HG03280 (cell line): ENCODE measurements at regions not wholly inside any gene's neighbourhood (a gene's known extent, or its start where the extent isn't known, plus 50 kb on each side); places are given as distances from the start of the nearest gene placed in this dataset.
A peak's percentile ranks its signal among the peaks of the same experiment; 100 is the strongest.

ENCODE experiments used
- ATAC-seq: cut with Tn5 transposase; IDR thresholded peaks from one replicate; pipeline ENCODE4 v1.9.1; 2021; ENCODE audit warnings: mild to moderate bottlenecking, moderate library complexity; ENCODE audit not compliant: unreplicated experiment

DNA sequence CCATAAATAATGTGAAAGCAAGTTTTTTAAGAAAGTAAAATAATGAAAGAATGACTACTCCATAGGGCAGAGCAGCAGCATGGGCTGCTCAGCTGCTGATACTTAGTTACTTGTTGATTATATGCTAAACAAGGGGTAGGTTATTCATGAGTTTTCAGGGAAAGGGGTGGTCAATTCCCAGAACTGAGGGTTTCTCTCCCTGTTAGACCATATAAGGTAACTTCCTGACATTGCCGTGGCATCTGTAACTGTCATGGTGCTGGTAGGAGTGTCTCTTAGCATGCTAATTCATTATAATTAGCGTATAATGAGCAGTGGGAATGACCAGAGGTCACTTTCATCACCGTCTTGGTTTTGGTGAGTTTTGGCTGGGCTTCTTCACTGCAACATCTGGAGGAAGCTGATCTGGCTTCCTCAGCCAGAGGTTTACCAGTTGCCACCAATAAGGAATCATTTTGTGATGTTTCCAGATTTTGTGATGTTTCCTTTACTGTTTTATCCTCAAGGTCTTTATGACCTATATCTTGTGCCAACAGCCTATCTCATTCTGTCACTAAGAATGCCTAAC is 121.8 kb upstream of the CHL1 start:
- no peak for ATAC-seq

DNA sequence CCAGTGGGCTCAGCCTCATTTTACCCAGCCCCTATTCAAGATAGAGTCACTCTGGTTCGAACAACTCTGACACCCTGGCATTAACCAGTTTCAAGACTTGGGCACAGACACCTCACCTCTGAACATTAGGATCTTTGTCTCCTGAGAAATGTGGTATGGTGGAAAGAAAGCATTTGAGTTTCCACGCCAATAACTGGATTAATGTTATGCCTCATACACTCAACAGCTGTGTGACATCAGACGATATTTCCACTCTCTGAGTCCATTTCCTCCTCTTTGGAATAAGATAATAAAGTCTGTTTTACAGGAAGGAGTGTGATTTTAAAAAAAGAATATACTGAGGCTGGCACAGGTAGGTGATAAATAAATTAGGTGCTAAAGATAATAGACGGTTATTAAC is 121.3 kb upstream of the CHL1 start:
- ATAC-seq: no peak

DNA sequence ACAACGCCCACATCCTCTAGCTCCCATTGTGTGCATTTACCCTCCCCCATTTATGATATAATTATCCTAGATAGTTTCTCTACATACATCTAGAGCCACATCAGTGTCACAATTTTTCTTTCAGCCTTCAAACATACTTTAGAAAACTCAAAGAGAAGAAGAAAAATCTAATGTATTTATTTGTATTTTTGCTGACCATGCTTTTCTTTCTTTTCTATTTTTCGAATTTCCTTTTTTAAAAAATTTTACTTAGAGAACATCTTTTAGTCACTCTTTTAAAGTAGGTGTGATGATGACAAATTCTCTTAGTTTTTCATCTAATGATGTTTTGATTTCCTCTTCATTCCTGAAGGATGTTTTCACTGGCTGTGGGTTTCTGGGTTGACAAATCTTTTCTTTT is 117.0 kb upstream of the CHL1 start:
- ATAC-seq: no peak

DNA sequence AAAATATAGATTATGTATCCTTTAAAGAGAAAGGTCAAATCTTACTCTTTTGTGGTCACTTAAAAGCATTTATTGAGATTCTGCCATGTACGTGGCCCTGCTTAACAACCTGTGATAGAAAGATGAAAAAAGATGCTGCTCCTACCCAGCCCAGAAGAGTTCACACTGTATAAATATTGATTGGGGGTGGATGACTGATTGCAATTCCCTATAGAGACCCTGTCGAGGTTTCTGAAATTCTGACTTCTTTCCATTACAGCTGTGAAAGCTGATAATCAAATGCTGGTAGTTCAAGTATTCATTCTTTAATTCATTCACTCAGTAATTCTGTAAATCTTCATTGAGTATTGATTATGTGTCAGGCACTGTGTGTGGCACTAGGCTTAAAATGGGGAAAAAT is 114.1 kb upstream of the CHL1 start:
- ATAC-seq: no peak

DNA sequence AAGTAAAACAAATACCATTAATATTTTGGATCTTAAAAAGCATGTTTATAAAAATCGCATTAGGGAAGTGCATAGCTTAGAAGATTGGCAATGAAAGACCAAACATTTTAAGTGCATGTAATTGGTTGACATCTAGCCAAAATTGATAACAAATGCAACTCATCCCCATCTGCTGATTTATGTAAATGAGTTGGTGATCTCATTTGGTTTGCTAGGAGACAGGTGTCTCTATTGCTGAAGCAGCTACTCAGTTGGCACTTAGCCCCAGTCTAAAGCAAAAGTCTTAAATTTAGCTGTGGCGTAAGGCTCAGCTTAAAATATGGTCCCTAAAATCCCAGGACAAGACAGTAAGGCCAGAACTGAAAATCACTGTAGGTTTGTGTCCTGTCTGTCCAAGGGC is 113.5 kb upstream of the CHL1 start:
- ATAC-seq: no peak

DNA sequence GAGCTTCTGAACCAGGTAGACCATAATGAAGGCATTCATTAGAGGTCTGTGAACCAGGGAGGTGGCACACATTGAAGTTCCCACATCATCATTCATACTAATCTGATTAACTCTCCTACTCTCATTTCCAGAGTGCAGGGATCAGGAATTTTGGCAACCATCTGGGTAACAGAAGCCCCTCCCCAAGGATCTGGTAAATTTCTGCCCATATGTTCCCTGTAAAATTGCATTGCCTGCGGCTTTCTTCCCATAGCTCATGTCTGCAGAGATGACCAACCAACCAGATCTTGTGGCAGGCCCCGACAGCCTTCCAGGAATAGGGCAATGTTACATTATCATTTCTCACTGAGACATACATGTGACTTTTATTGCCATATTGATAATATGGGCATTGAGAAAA is 111.4 kb upstream of the CHL1 start:
- ATAC-seq: no peak

DNA sequence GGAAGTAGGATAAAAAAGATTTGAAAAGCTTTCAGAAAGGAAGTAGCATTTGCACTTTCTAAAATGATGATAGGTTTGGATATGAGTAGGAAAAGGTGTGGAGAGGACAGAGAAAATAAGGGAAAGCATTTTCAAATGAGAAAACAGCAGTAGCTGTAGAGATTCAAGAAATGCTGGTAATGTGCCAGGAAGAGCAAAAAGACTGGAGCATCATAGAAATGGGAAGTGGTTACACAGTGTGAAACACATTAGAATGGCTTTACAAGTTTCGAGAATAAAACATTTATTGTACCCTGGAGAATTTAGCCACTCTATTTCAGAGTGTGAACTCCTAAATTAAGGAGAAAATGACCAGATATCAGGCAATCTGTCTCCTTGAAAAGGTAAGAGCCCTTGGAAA is 108.3 kb upstream of the CHL1 start:
- ATAC-seq: no peak

DNA sequence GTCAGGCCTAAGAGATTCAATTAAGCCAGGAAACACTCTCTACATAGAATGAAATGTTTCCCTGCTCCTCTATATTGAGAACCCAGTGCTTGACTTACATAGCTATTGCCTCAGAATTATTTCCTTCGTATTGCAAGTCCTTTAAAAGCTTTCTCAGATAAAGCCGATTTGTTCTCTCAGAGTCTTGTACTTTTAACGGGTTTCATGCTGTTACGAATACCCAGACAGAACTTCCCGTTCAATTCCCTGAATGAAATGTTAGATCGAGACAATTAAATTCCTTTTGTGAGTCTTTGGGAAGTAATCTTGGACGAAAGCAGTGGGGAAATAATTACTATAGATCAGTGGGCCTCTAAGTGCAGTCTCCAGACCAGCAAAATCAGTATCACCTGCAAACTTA is 102.8 kb upstream of the CHL1 start:
- ATAC-seq: no peak

DNA sequence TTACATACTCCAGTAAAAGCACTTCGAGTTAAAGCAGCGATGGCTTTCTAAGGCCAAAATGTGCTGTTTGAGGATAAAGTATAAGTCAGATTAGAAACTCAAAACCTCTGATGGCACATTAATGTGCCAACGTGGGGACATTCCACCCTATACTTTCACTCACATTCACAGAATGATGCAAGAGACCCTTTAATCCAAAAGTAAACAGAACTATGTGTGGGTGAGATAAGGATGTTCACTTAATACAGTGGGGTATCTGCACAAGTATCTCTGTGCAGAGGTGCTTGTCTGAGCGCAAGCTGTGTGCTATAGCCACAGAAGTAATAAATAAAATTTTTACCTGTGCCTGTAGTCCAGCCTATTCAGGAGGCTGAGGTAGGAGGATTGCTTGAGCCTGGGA is 100.3 kb upstream of the CHL1 start:
- ATAC-seq: no peak

DNA sequence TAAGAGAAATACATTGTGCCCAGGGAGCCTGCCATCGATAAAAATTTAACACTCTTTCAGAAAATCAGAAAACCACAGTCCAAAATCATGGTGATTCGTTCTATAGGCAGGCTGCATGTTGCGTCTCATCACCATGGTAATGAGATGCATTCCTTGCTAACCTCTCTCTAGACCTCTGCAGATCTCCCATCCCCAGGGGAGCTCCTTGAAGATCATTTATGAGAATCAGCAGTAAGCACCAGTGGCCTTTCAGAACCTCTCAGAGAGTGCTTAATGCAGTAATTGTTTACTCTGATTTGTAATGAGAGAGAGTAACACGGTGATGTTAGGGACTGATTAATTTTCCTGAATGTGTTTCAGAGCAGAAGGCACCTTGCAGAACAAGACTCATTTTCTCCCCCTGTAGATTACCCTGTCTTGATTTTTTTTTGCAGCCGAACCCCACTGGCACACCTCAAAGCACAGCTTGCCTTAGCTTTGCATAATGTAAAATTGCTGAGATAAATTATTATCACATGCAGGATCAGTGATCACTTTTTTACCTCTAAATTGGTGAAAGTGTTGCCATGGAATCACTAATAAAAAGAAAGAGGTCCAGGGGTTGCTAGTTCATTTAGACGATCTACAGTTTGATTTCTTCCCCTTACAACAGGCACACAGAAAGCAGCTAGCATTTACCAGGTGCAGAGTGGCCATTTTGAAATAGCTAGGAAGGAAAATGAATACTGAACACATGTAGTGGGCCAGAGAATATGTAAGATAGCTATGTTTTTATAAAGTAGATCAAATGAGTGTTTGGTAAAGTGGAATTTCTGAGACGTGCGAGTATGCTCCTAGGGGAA is 98.9 kb upstream of the CHL1 start:
- no peak for ATAC-seq

DNA sequence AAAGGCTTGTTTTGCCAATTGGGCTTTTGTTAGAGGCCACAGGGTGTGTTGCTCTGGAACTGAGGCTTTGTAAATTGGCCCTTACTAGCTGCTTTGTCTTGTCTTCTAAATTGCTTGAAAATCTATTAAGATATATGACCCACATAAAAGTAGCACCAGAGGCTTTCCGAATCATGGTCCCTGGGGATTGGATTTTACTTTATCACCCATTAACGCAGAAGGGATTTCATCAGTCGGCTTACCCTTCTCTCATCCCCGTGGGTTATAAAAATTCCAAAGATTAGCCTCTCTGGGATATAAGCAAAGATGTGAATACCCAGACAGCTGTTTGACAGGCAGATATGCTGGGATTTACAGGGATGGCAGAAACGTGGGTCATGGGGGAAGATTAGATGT is 98.3 kb upstream of the CHL1 start:
- ATAC-seq: no peak

DNA sequence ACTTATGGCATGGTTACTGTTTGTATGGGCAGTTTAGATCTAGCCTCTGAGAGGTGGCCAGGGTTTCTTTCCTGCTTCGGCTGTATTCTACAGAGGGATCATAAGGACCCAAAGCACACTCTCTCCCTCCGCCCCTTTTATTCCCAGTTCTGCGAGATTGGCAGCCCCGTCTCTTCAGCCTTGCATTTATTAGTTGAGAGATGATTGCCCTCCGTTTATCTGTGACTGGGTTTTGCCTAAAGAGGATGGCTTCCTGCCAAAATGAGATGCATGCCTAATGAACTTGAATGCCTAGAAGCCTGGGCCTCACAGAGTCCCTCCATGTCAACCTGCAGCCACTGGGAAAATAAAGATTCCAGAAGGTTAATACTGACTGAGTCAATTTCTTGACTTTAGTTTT is 97.1 kb upstream of the CHL1 start:
- no peak for ATAC-seq

DNA sequence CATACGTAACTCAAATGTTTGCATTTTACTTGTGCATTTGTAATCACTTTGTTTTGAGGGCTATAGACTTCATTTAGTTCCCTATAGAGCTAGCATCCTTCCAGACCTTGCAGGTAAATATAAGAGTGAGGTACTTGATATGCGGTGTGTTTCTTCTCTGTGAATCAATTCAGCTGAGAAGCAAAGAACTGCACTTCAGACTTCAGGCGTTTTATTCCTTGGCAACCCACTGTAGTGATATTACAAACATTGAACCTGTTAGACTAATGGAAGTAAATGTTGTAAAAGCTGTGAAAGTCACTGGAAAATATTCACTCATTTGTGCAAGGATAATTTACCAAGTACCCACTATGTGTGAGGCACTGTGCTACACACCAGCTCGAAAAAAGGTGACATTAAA is 94.1 kb upstream of the CHL1 start:
- no peak for ATAC-seq

DNA sequence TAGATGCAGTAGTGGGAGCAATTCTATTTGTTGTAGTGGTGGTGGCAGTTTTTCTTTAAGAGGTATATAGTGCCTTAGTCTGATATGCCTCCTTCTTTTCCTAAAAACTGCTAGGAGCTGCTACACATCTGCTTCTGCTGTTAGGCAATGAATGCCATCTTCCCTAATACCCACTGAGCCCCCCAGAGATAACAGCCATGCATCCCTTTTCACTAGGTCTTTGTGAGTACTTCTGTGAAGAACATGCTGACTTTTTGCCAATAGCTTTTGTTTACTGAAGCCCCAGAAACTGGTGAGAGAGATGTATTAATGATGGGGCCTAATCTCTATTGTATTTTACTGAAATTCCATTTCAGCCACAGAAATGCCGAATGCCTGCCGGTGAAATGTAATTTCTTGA is 92.6 kb upstream of the CHL1 start:
- no peak for ATAC-seq

DNA sequence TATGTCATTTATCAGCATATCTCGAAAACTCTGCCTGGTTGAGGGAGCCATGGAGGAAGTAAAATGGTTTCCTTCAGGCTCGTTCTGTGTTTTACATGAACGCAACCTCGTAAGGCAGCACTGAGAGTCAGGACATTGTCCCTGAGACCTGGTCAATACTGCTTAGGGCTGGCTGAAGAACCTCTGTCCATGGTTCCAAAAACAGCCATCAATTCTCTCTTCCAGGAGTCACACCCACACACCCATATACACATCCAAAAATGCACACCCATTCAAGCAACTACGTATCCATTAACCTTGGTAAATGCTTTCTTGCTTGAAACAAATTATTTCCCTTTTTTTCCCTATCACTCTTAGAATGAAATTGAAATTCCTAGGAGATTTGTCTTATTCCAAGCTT is 91.0 kb upstream of the CHL1 start:
- ATAC-seq: no peak

DNA sequence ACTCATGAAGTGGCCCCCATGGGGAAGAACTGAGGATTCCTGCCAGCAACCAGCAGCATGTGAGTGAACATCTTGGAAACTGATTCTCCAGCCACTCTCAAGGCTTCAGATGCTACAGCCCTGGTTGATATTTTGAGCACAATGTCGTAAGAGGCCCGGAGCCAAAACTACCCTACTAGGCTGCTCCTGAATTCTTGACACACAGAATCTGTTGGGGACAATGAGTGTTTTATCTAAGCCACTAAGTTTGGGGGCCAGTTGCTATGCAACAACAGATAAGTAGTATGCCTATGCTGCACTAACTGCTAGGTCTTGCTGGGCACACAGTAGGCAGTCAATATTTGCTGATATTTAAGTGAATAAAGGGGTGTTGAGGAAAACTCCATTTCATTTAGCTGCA is 89.9 kb upstream of the CHL1 start:
- ATAC-seq: no peak

DNA sequence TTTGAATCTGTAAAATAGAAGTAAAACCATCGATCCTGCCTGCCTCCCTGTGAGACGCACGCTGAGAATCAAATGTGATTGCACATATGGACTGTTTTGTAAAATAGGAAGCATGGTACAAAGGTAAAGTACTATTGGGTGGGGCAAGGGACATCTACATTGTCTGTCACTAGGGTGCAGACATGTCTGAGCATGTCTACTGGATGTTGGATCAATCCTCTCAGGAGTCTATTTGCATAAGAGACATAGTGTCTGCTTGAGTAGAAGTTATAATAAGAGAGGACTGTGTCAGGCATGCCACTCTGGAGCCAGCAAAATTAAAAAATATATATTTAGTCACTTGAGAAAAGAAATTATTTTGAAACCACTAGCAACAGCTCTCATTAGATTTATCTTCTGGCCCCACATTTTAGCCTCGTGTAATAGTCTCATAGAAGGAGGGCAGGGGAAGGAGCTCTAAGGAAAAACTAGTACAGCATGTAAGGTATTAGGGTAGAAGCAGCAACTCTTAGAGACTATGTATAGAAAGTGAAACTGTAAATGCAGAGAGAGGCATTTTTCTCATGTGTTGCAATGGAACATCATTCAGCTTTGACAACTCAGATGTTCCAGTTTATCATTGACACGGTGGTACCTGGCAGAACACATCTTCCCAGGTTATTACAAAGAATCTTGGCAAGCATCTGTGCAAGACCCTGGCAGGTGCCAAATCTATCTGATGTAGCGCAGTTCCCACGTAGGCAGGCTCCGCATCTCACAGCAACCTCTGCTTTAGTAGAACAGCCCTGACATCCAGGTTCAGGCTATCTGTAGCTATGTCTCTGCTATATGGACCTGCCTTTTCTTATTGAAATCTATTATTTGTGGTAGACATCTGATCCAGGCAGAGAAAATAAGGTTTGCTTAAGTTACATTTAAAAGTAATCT is 85.2 kb upstream of the CHL1 start:
- peak; percentile 68 for ATAC-seq

DNA sequence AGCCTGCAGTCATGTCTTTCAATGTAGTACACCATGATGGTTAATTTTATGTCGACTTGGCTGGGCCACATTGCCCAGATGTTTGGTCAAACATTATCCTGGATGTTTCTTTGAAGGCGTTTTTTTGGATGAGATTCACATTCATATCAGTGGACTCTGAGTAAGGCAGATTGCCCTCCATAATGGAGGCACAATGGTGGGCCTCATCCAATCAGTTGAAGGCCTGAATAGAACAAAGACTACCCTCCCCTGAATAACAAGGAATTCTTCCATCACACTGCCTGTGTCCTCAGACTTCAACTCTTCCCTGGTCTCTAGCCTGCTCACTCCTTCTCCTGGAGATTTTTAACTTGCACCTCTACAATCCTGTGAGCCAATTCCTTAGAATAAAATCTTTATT is 83.8 kb upstream of the CHL1 start:
- ATAC-seq: no peak

DNA sequence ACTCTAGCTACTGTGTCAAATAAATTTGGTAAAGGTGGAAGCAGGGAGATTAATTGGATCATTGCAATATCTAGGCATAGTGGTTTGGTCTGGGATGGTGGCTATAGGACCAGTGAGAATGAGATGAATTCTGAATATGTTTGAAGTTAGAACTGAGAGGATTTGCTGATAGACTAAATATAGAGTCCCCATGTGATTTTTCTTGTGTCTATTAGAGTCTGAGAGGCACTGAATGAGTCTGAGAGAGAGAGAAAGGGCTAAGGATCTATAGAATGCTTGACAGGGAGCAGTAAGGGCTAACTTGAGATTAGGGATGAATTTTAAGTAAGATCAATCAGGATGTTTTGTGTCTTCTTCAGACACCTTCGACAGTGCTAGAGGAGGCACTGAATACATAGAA is 77.9 kb upstream of the CHL1 start:
- no peak for ATAC-seq

DNA sequence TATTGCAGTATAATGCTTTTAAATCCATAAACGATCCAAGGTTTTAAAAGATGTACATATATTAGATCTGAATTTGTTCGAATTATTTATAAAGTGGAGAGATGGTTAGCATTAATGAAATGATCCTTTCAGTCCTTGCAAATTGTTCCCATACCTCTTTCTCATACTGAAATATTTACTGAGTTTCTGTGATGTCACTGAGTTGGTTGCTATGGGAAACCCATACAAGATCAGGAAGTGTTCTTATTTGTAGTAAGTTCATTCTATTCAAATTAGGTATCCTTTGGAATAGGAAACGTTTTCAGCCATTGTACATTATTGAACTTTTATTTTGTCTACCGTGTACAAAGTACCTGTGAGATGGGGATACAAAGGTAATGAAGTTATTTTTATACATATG is 73.2 kb upstream of the CHL1 start:
- ATAC-seq: no peak

DNA sequence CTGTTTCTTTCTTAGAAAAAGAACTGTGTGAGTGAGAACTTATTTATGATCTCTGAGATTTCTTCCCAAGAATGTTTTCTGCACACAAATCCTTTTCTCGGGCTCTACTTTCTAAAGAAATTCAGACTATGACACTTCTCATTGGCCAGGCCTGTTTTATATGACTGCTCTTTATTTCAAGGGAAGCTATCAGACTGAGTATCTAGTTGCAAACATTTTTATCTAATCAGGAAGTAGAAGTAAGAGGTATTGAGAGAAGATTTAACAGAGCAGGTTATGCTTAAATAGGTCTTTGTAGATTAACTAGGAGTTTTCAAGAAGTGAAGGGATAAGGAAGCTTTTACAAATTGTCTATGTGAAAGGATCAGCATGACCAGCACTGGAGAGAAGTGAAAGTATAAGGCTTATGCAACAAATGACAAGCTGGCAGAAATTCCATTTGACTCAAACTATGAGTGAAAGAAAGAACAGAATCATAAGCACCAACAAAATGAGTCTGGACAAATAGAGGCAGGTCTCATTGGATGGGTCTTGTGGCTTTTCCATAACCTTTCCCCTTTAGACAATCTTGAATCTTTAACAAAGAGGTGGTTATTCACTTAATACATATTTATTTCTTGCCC is 71.9 kb upstream of the CHL1 start:
- ATAC-seq: no peak
